ENCODE measurements at regions not wholly inside any gene's neighbourhood (a gene's known extent, or its start where the extent isn't known, plus 50 kb on each side); places are given as distances from the start of the nearest gene placed in this dataset.

GRCh38 chr4:115396034-115396433 lies 282.6 kb upstream of the NDST4 start:
- TF ChIP-seq EP300 (IDR thresholded peaks at IDR 0.05; ENCODE audit: low read depth) (no peak), CTCF (IDR thresholded peaks at IDR 0.05) (no peak)

Data from transverse colon (tissue), 3 donors.